ENCODE measurements at regions not wholly inside any gene's neighbourhood (a gene's known extent, or its start where the extent isn't known, plus 50 kb on each side); places are given as distances from the start of the nearest gene placed in this dataset.

- no peak for TF ChIP-seq CTCF (conservative IDR thresholded peaks at IDR 0.05)
- no peak for TF ChIP-seq ZFX (IDR thresholded peaks at IDR 0.05)
Observed at GRCh38 chr14:100655741-100656085, 68.5 kb upstream of the BEGAIN start.
